Large intestine (tissue), 3 donors: ENCODE measurements at regions not wholly inside any gene's neighbourhood (a gene's known extent, or its start where the extent isn't known, plus 50 kb on each side); places are given as distances from the start of the nearest gene placed in this dataset.

Source experiments
- DNase-seq, 2 donors: peaks; one replicate each; pipeline versions ENCODE4 v3.0.0 to v3.0.0-alpha.2; 2013
- H3K27ac ChIP-seq: one replicate; pipeline ENCODE4 v1.5.1; 2013; ENCODE audit warnings: low read length
- H3K27me3 ChIP-seq: 2 replicates; pipeline ENCODE4 v1.6.1; 2013; ENCODE audit warnings: low read length; ENCODE audit not compliant: control insufficient read depth, insufficient read depth
- H3K36me3 ChIP-seq: 2 replicates; pipeline ENCODE4 v1.6.1; 2013; ENCODE audit warnings: low read length; ENCODE audit not compliant: control insufficient read depth, insufficient read depth
- H3K4me1 ChIP-seq: one replicate; pipeline ENCODE4 v1.6.1; 2013; ENCODE audit warnings: low read length; ENCODE audit not compliant: control insufficient read depth, insufficient read depth
- H3K4me3 ChIP-seq: one replicate; pipeline ENCODE4 v1.5.1; 2013; ENCODE audit warnings: low read length
- H3K9me3 ChIP-seq: one replicate; pipeline ENCODE4 v1.6.1; 2013; ENCODE audit warnings: mild to moderate bottlenecking, low read depth, low read length, moderate library complexity; ENCODE audit not compliant: control insufficient read depth
- WGBS: methylation state at CpG from one replicate; pipeline ENCODE4 v1.1.5; 2013; ENCODE audit warnings: low lambda C conversion rate; ENCODE audit not compliant: insufficient coverage; 5-methylcytosine and 5-hydroxymethylcytosine counted together

- H3K9me3 ChIP-seq: no peaks in the 10 kb centered on the region
- no peaks in the 10 kb centered on the region for H3K36me3 ChIP-seq
- no peak overlapping the region for H3K4me3 ChIP-seq
- no peaks in the 10 kb centered on the region for H3K27me3 ChIP-seq
- no peaks in the 10 kb centered on the region for H3K4me1 ChIP-seq
- DNase-seq: no peak
- H3K27ac ChIP-seq: no peak overlapping the region
Observed at GRCh38 chr1:71267220-71267619, 186.4 kb upstream of the ZRANB2 start.

- Histone ChIP-seq H3K9me3 (no peaks in the 10 kb centered on the region), H3K4me1 (no peaks in the 10 kb centered on the region), H3K27ac (no peak overlapping the region), H3K36me3 (no peaks in the 10 kb centered on the region), H3K27me3 (no peaks in the 10 kb centered on the region), H3K4me3 (no peak overlapping the region)
- no peak for DNase-seq
- 50% methylated on average over 1 of the region's 5 CpGs for WGBS
Observed at GRCh38 chr1:71264039-71264438, 183.2 kb upstream of the ZRANB2 start.

GRCh38 chr1:71262970-71263369 lies 182.1 kb upstream of the ZRANB2 start:
- Histone ChIP-seq H3K27me3 (no peaks in the 10 kb centered on the region), H3K27ac (no peak overlapping the region), H3K4me1 (no peaks in the 10 kb centered on the region), H3K4me3 (no peak overlapping the region), H3K9me3 (no peaks in the 10 kb centered on the region), H3K36me3 (no peaks in the 10 kb centered on the region)
- WGBS: 83% methylated on average over 1 of the region's 7 CpGs
- DNase-seq: no peak

GRCh38 chr1:71252900-71253299 lies 172.1 kb upstream of the ZRANB2 start:
- no peak for DNase-seq
- Histone ChIP-seq H3K36me3 (no peaks in the 10 kb centered on the region), H3K4me3 (no peak overlapping the region), H3K27ac (no peak overlapping the region), H3K27me3 (no peaks in the 10 kb centered on the region), H3K9me3 (no peaks in the 10 kb centered on the region), H3K4me1 (no peaks in the 10 kb centered on the region)
- no CpG with 5 or more reads among the region's 3 CpGs for WGBS

- WGBS: 80% methylated on average over 1 of the region's 4 CpGs
Observed at GRCh38 chr1:71245246-71245645, 164.4 kb upstream of the ZRANB2 start.

GRCh38 chr1:71242239-71242638 lies 161.4 kb upstream of the ZRANB2 start:
- Histone ChIP-seq H3K27me3 (no peaks in the 10 kb centered on the region), H3K27ac (no peak overlapping the region), H3K4me1 (no peaks in the 10 kb centered on the region), H3K4me3 (no peak overlapping the region), H3K36me3 (no peaks in the 10 kb centered on the region), H3K9me3 (no peaks in the 10 kb centered on the region)
- 86% methylated on average over 1 of the region's 1 CpG for WGBS
- DNase-seq: no peak

More at GRCh38 chr1:71245246-71245645, 164.4 kb upstream of the ZRANB2 start:
- no peaks in the 10 kb centered on the region for H3K27me3 ChIP-seq
- H3K9me3 ChIP-seq: no peaks in the 10 kb centered on the region
- no peaks in the 10 kb centered on the region for H3K4me1 ChIP-seq
- H3K27ac ChIP-seq: no peak overlapping the region
- no peak overlapping the region for H3K4me3 ChIP-seq
- no peak for DNase-seq
- no peaks in the 10 kb centered on the region for H3K36me3 ChIP-seq

- WGBS: no CpG with 5 or more reads among the region's 1 CpG
- no peaks in the 10 kb centered on the region for H3K4me1 ChIP-seq
- H3K9me3 ChIP-seq: no peaks in the 10 kb centered on the region
- no peak overlapping the region for H3K27ac ChIP-seq
- no peaks in the 10 kb centered on the region for H3K36me3 ChIP-seq
- H3K27me3 ChIP-seq: no peaks in the 10 kb centered on the region
- no peak for DNase-seq
- H3K4me3 ChIP-seq: no peak overlapping the region
Observed at GRCh38 chr1:71240656-71241055, 159.8 kb upstream of the ZRANB2 start.

- H3K36me3 ChIP-seq: no peaks in the 10 kb centered on the region
- WGBS: 60% methylated on average over 2 of the region's 2 CpGs
- H3K27ac ChIP-seq: no peak overlapping the region
- no peak for DNase-seq
- H3K9me3 ChIP-seq: no peaks in the 10 kb centered on the region
- no peaks in the 10 kb centered on the region for H3K27me3 ChIP-seq
- no peak overlapping the region for H3K4me3 ChIP-seq
- no peaks in the 10 kb centered on the region for H3K4me1 ChIP-seq
Observed at GRCh38 chr1:71236503-71236902, 155.7 kb upstream of the ZRANB2 start.

- Histone ChIP-seq H3K36me3 (no peaks in the 10 kb centered on the region), H3K27ac (no peak overlapping the region), H3K9me3 (no peaks in the 10 kb centered on the region), H3K4me3 (no peak overlapping the region), H3K27me3 (no peaks in the 10 kb centered on the region), H3K4me1 (no peaks in the 10 kb centered on the region)
- no peak for DNase-seq
- WGBS: 100% methylated on average over 1 of the region's 1 CpG
Observed at GRCh38 chr1:71233645-71234044, 152.8 kb upstream of the ZRANB2 start.

GRCh38 chr1:71232786-71233185 lies 152.0 kb upstream of the ZRANB2 start:
- WGBS: 67% methylated on average over 2 of the region's 5 CpGs
- no peak for DNase-seq
- Histone ChIP-seq H3K36me3 (no peaks in the 10 kb centered on the region), H3K4me3 (no peak overlapping the region), H3K4me1 (no peaks in the 10 kb centered on the region), H3K27me3 (no peaks in the 10 kb centered on the region), H3K27ac (no peak overlapping the region), H3K9me3 (no peaks in the 10 kb centered on the region)

- no peak for DNase-seq
- Histone ChIP-seq H3K36me3 (no peaks in the 10 kb centered on the region), H3K4me3 (no peak overlapping the region), H3K9me3 (no peaks in the 10 kb centered on the region), H3K4me1 (no peaks in the 10 kb centered on the region), H3K27me3 (no peaks in the 10 kb centered on the region), H3K27ac (no peak overlapping the region)
- 70% methylated on average over 1 of the region's 12 CpGs for WGBS
Observed at GRCh38 chr1:71232166-71232763, 151.4 kb upstream of the ZRANB2 start.
